ENCODE measurements at regions not wholly inside any gene's neighbourhood (a gene's known extent, or its start where the extent isn't known, plus 50 kb on each side); places are given as distances from the start of the nearest gene placed in this dataset.

GRCh38 chr5:82365026-82365425, 86.9 kb upstream of the RPS23 start:
- Histone ChIP-seq H3K27me3 (no peaks in the 10 kb centered on the region), H3K27ac (no peak overlapping the region), H3K9me3 (no peaks in the 10 kb centered on the region), H3K4me3 (no peak overlapping the region), H3K36me3 (no peaks in the 10 kb centered on the region), H3K4me1 (peaks cover 6 to 15% (median 9%) of the 10 kb centered on the region in 4 donors)
- no peak for DNase-seq
- no peak for ATAC-seq (ENCODE audit: low FRiP score in 2 of 2)
- TF ChIP-seq CTCF (IDR thresholded peaks at IDR 0.05) (no peak), EP300 (IDR thresholded peaks at IDR 0.05) (no peak), POLR2AphosphoS5 (IDR thresholded peaks at IDR 0.05) (no peak), POLR2A (IDR thresholded peaks at IDR 0.05) (no peak)
- 60 to 68% methylated on average over 4 of the region's 4 CpGs for WGBS, 2 donors

- 37 to 47% methylated on average over 5 of the region's 5 CpGs for WGBS, 2 donors
- ATAC-seq (ENCODE audit: low FRiP score in 2 of 2): peak; percentile 34 to 80
- no peaks in the 10 kb centered on the region for H3K27me3 ChIP-seq
- H3K9me3 ChIP-seq: no peaks in the 10 kb centered on the region
- no peak overlapping the region for H3K27ac ChIP-seq
- no peaks in the 10 kb centered on the region for H3K36me3 ChIP-seq
- H3K4me1 ChIP-seq: peaks cover 6 to 15% (median 9%) of the 10 kb centered on the region in 4 donors
- no peak for DNase-seq
- no peak overlapping the region for H3K4me3 ChIP-seq
- TF ChIP-seq CTCF (IDR thresholded peaks at IDR 0.05) (peak; percentile 21 to 63 (median 36)), POLR2AphosphoS5 (IDR thresholded peaks at IDR 0.05) (no peak)
Measured at GRCh38 chr5:82364497-82364896, 86.3 kb upstream of the RPS23 start.

- DNase-seq (no peak), ATAC-seq (ENCODE audit: low FRiP score in 2 of 2) (no peak)
- Histone ChIP-seq H3K4me1 (peaks cover 9 to 19% (median 11%) of the 10 kb centered on the region in 4 donors), H3K9me3 (no peaks in the 10 kb centered on the region), H3K36me3 (no peaks in the 10 kb centered on the region), H3K4me3 (no peak overlapping the region), H3K27me3 (no peaks in the 10 kb centered on the region), H3K27ac (no peak overlapping the region)
- TF ChIP-seq POLR2A (IDR thresholded peaks at IDR 0.05): no peak
- TF ChIP-seq EP300 (IDR thresholded peaks at IDR 0.05): no peak
- no peak for TF ChIP-seq CTCF (IDR thresholded peaks at IDR 0.05)
- 68 to 85% methylated on average over 4 of the region's 4 CpGs for WGBS, 2 donors
Measured at GRCh38 chr5:82363524-82363923, 85.4 kb upstream of the RPS23 start.

- WGBS, 2 donors: 42 to 48% methylated on average over 6 of the region's 6 CpGs
- H3K27me3 ChIP-seq: no peaks in the 10 kb centered on the region
- H3K4me1 ChIP-seq: peaks cover 17 to 28% (median 19%) of the 10 kb centered on the region in 4 donors
- no peak for TF ChIP-seq CTCF (IDR thresholded peaks at IDR 0.05)
- no peak for TF ChIP-seq POLR2A (IDR thresholded peaks at IDR 0.05)
- TF ChIP-seq POLR2AphosphoS5 (IDR thresholded peaks at IDR 0.05): no peak
- TF ChIP-seq EP300 (IDR thresholded peaks at IDR 0.05): no peak
- H3K27ac ChIP-seq: no peak overlapping the region
- DNase-seq: no peak
- H3K9me3 ChIP-seq: no peaks in the 10 kb centered on the region
- H3K4me3 ChIP-seq: no peak overlapping the region
- ATAC-seq (ENCODE audit: low FRiP score in 2 of 2): no peak
- H3K36me3 ChIP-seq: no peaks in the 10 kb centered on the region
Measured at GRCh38 chr5:82362636-82363035, 84.5 kb upstream of the RPS23 start.

GRCh38 chr5:82360022-82360421, 81.9 kb upstream of the RPS23 start:
- Histone ChIP-seq H3K27ac (no peak overlapping the region), H3K36me3 (no peaks in the 10 kb centered on the region), H3K4me3 (no peak overlapping the region), H3K27me3 (no peaks in the 10 kb centered on the region), H3K9me3 (no peaks in the 10 kb centered on the region), H3K4me1 (peaks cover 22 to 45% (median 33%) of the 10 kb centered on the region in 4 donors)
- 86 to 95% methylated on average over 3 of the region's 3 CpGs for WGBS, 2 donors
- no peak for DNase-seq
- ATAC-seq (ENCODE audit: low FRiP score in 2 of 2): no peak
- TF ChIP-seq POLR2A (IDR thresholded peaks at IDR 0.05) (no peak), CTCF (IDR thresholded peaks at IDR 0.05) (no peak), EP300 (IDR thresholded peaks at IDR 0.05) (no peak), POLR2AphosphoS5 (IDR thresholded peaks at IDR 0.05) (no peak)

All from upper lobe of left lung (tissue), 6 donors.